ENCODE measurements at regions not wholly inside any gene's neighbourhood (a gene's known extent, or its start where the extent isn't known, plus 50 kb on each side); places are given as distances from the start of the nearest gene placed in this dataset.

- in situ Hi-C loops (cut with HindIII; ENCODE audit: low pct_ligation_motif_present, low pct_unique_long_range_greater_than_20kb, low sequenced_read_pairs): no loop called here
- DNase-seq: no peak
These were observed 227.3 kb upstream of the SP8 start for GRCh38 chr7:21013765-21014539.

GRCh38 chr7:21020667-21021066 is 234.0 kb upstream of the SP8 start:
- in situ Hi-C loops (cut with HindIII; ENCODE audit: low pct_ligation_motif_present, low pct_unique_long_range_greater_than_20kb, low sequenced_read_pairs): no loop called here
- no peak for DNase-seq

GRCh38 chr7:21023841-21024484 is 237.3 kb upstream of the SP8 start:
- in situ Hi-C loops (cut with HindIII; ENCODE audit: low pct_ligation_motif_present, low pct_unique_long_range_greater_than_20kb, low sequenced_read_pairs): no loop called here

GRCh38 chr7:21024485-21024867 is 237.8 kb upstream of the SP8 start:
- in situ Hi-C loops (cut with HindIII; ENCODE audit: low pct_ligation_motif_present, low pct_unique_long_range_greater_than_20kb, low sequenced_read_pairs): no loop called here
- no peak for DNase-seq

More at GRCh38 chr7:21023841-21024484, 237.3 kb upstream of the SP8 start:
- DNase-seq: no peak

- peak; percentile 94 for DNase-seq
- in situ Hi-C loops (cut with HindIII; ENCODE audit: low pct_ligation_motif_present, low pct_unique_long_range_greater_than_20kb, low sequenced_read_pairs): no loop called here
These were observed 241.5 kb upstream of the SP8 start for GRCh38 chr7:21028186-21028585.

GRCh38 chr7:21028599-21028998 is 241.9 kb upstream of the SP8 start:
- peak; percentile 43 for DNase-seq
- in situ Hi-C loops (cut with HindIII; ENCODE audit: low pct_ligation_motif_present, low pct_unique_long_range_greater_than_20kb, low sequenced_read_pairs): no loop called here

- DNase-seq: peak; percentile 18
- in situ Hi-C loops (cut with HindIII; ENCODE audit: low pct_ligation_motif_present, low pct_unique_long_range_greater_than_20kb, low sequenced_read_pairs): no loop called here
These were observed 242.3 kb upstream of the SP8 start for GRCh38 chr7:21029006-21029405.

- in situ Hi-C loops (cut with HindIII; ENCODE audit: low pct_ligation_motif_present, low pct_unique_long_range_greater_than_20kb, low sequenced_read_pairs): no loop called here
These were observed 243.7 kb upstream of the SP8 start for GRCh38 chr7:21030237-21030871.

GRCh38 chr7:21041252-21041651 is 254.6 kb upstream of the SP8 start:
- no peak for DNase-seq
- in situ Hi-C loops (cut with HindIII; ENCODE audit: low pct_ligation_motif_present, low pct_unique_long_range_greater_than_20kb, low sequenced_read_pairs): no loop called here

More at GRCh38 chr7:21030237-21030871, 243.7 kb upstream of the SP8 start:
- no peak for DNase-seq

GRCh38 chr7:21041666-21042065 is 255.0 kb upstream of the SP8 start:
- DNase-seq: no peak
- in situ Hi-C loops (cut with HindIII; ENCODE audit: low pct_ligation_motif_present, low pct_unique_long_range_greater_than_20kb, low sequenced_read_pairs): no loop called here

- DNase-seq: no peak
- in situ Hi-C loops (cut with HindIII; ENCODE audit: low pct_ligation_motif_present, low pct_unique_long_range_greater_than_20kb, low sequenced_read_pairs): no loop called here
These were observed 257.7 kb upstream of the SP8 start for GRCh38 chr7:21044384-21044783.

- no peak for DNase-seq
- in situ Hi-C loops (cut with HindIII; ENCODE audit: low pct_ligation_motif_present, low pct_unique_long_range_greater_than_20kb, low sequenced_read_pairs): no loop called here
These were observed 258.4 kb upstream of the SP8 start for GRCh38 chr7:21044913-21045568.

- no peak for DNase-seq
- in situ Hi-C loops (cut with HindIII; ENCODE audit: low pct_ligation_motif_present, low pct_unique_long_range_greater_than_20kb, low sequenced_read_pairs): no loop called here
These were observed 265.2 kb upstream of the SP8 start for GRCh38 chr7:21051865-21052264.

GRCh38 chr7:21054427-21055112 is 267.9 kb upstream of the SP8 start:
- in situ Hi-C loops (cut with HindIII; ENCODE audit: low pct_ligation_motif_present, low pct_unique_long_range_greater_than_20kb, low sequenced_read_pairs): no loop called here
- DNase-seq: no peak

GRCh38 chr7:21059069-21059468 is 272.4 kb upstream of the SP8 start:
- in situ Hi-C loops (cut with HindIII; ENCODE audit: low pct_ligation_motif_present, low pct_unique_long_range_greater_than_20kb, low sequenced_read_pairs): no loop called here
- DNase-seq: no peak

GRCh38 chr7:21063106-21063505 is 276.4 kb upstream of the SP8 start:
- in situ Hi-C loops (cut with HindIII; ENCODE audit: low pct_ligation_motif_present, low pct_unique_long_range_greater_than_20kb, low sequenced_read_pairs): no loop called here
- DNase-seq: no peak

GRCh38 chr7:21064698-21065648 is 278.3 kb upstream of the SP8 start:
- in situ Hi-C loops (cut with HindIII; ENCODE audit: low pct_ligation_motif_present, low pct_unique_long_range_greater_than_20kb, low sequenced_read_pairs): no loop called here
- DNase-seq: peak; percentile 12

GRCh38 chr7:21066221-21066620 is 279.5 kb upstream of the SP8 start:
- DNase-seq: no peak
- in situ Hi-C loops (cut with HindIII; ENCODE audit: low pct_ligation_motif_present, low pct_unique_long_range_greater_than_20kb, low sequenced_read_pairs): no loop called here

Data from ACHN (cell line).